HepG2 (cell line): ENCODE measurements at regions not wholly inside any gene's neighbourhood (a gene's known extent, or its start where the extent isn't known, plus 50 kb on each side); places are given as distances from the start of the nearest gene placed in this dataset.
A peak's percentile ranks its signal among the peaks of the same experiment; 100 is the strongest.

Source experiments
- ARNT2 ChIP-seq: sonication (generic); formaldehyde crosslinking; IDR thresholded peaks from 2 replicates; pipeline ENCODE4 v1.8.0; 2022; ENCODE audit warnings: mild to moderate bottlenecking, low read depth, missing genetic modification reagents, moderate library complexity
- ATF1 ChIP-seq: IDR thresholded peaks from 2 replicates; pipeline ENCODE4 v1.6.1; 2016; ENCODE audit warnings: mild to moderate bottlenecking, control low read depth
- ATM ChIP-seq: fragments of 450-650 bp; IDR thresholded peaks from 2 replicates; pipeline ENCODE4 v1.7.1; 2017; ENCODE audit warnings: mild to moderate bottlenecking, borderline replicate concordance
- ELF3 ChIP-seq: IDR thresholded peaks from 2 replicates; pipeline ENCODE4 v1.6.1; 2016; ENCODE audit warnings: missing genetic modification reagents, missing compliant biosample characterization
- FOSL2 ChIP-seq: sonication (generic); formaldehyde crosslinking; IDR thresholded peaks from 2 replicates; pipeline ENCODE4 v1.4.0; 2020; ENCODE audit warnings: missing genetic modification reagents
- FOXA3 ChIP-seq: IDR thresholded peaks from 2 replicates; pipeline ENCODE4 v1.6.1; 2016; ENCODE audit warnings: missing genetic modification reagents, missing compliant biosample characterization
- KDM1A ChIP-seq: IDR thresholded peaks from 2 replicates; pipeline ENCODE4 v1.6.1; 2016; ENCODE audit warnings: missing compliant biosample characterization
- RBFOX2 ChIP-seq: fragments of 200-400 bp; formaldehyde crosslinking; IDR thresholded peaks from 2 replicates; pipeline ENCODE4 v1.6.1; 2017; ENCODE audit warnings: low read depth, mild to moderate bottlenecking, low read length
- RCOR2 ChIP-seq: IDR thresholded peaks from 2 replicates; pipeline ENCODE4 v1.6.1; 2016; ENCODE audit warnings: missing biosample characterization, missing genetic modification reagents
- ZNF253 ChIP-seq: sonication (generic); formaldehyde crosslinking; IDR thresholded peaks from 2 replicates; pipeline ENCODE4 v1.8.0; 2022; ENCODE audit warnings: mild to moderate bottlenecking, missing genetic modification reagents, borderline replicate concordance
- ZNF333 ChIP-seq: sonication (generic); formaldehyde crosslinking; IDR thresholded peaks from 2 replicates; pipeline ENCODE4 v1.4.0; 2020; ENCODE audit warnings: mild to moderate bottlenecking, missing genetic modification reagents, borderline replicate concordance
- ZNF550 ChIP-seq: sonication (generic); formaldehyde crosslinking; IDR thresholded peaks from 2 replicates; pipeline ENCODE4 v1.4.0; 2020; ENCODE audit warnings: mild to moderate bottlenecking, missing genetic modification reagents, borderline replicate concordance
- TF ChIP-seq, protein P1 (sequence below): sonication (generic); formaldehyde crosslinking; IDR thresholded peaks from 2 replicates; pipeline ENCODE4 v1.5.0; 2020; ENCODE audit warnings: missing genetic modification reagents
- TF ChIP-seq, protein P2 (sequence below): sonication (generic); formaldehyde crosslinking; IDR thresholded peaks from one replicate; pipeline ENCODE4 v1.5.1; 2020; ENCODE audit warnings: mild to moderate bottlenecking, missing genetic modification reagents; ENCODE audit errors: not compliant biosample characterization
- TF ChIP-seq, protein P3 (sequence below): sonication (generic); formaldehyde crosslinking; IDR thresholded peaks from 2 replicates; pipeline ENCODE4 v1.4.0; 2020; ENCODE audit warnings: mild to moderate bottlenecking, low read depth, missing genetic modification reagents
- TF ChIP-seq, protein P4 (sequence below): IDR thresholded peaks from 2 replicates; pipeline ENCODE4 v1.6.1; 2016; ENCODE audit warnings: missing compliant biosample characterization, missing genetic modification reagents, borderline replicate concordance
- TF ChIP-seq, protein P5 (sequence below): sonication (generic); formaldehyde crosslinking; IDR thresholded peaks from 2 replicates; pipeline ENCODE4; 2020; ENCODE audit warnings: missing genetic modification reagents, mild to moderate bottlenecking, borderline replicate concordance

DNA sequence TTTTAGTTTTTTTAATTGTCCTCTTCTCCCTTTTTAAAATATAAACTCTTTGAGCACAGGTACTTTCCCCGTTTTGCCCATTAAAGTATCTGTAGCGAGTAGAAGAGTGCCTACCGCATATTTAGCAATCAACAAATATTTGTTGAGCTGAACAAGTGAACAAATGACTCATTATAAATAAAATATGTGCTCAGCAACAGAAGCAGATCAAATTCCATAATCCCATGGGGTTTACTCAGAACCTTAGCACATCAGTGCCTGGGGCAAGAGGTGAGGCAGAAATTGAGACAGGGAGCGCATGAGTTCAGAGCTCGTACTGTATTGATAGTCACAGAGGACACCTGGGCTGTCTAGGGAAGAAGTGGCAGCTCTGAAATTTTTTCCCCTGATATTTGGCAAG lies 161.0 kb downstream of the SEM1 start (continued):
- TF ChIP-seq ARNT2 (CRISPR knock-in tag) (no peak), KDM1A (CRISPR knock-in tag) (no peak), ZNF253 (CRISPR knock-in tag) (no peak), ELF3 (CRISPR knock-in tag) (0 out of 2 replicates have a peak, but pooled peaks have one; percentile 18), FOXA3 (CRISPR knock-in tag) (peak; percentile 72; the same call in 1 of the 2 replicates), ATM (no peak), ZNF550 (CRISPR knock-in tag) (no peak), RBFOX2 (no peak), RCOR2 (no peak), ZNF333 (CRISPR knock-in tag) (no peak), FOSL2 (peak; percentile 91), ATF1 (CRISPR knock-in tag) (no peak)
- TF ChIP-seq, protein P1, sequence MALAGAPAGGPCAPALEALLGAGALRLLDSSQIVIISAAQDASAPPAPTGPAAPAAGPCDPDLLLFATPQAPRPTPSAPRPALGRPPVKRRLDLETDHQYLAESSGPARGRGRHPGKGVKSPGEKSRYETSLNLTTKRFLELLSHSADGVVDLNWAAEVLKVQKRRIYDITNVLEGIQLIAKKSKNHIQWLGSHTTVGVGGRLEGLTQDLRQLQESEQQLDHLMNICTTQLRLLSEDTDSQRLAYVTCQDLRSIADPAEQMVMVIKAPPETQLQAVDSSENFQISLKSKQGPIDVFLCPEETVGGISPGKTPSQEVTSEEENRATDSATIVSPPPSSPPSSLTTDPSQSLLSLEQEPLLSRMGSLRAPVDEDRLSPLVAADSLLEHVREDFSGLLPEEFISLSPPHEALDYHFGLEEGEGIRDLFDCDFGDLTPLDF (CRISPR knock-in tag): no peak
- TF ChIP-seq, protein P2, sequence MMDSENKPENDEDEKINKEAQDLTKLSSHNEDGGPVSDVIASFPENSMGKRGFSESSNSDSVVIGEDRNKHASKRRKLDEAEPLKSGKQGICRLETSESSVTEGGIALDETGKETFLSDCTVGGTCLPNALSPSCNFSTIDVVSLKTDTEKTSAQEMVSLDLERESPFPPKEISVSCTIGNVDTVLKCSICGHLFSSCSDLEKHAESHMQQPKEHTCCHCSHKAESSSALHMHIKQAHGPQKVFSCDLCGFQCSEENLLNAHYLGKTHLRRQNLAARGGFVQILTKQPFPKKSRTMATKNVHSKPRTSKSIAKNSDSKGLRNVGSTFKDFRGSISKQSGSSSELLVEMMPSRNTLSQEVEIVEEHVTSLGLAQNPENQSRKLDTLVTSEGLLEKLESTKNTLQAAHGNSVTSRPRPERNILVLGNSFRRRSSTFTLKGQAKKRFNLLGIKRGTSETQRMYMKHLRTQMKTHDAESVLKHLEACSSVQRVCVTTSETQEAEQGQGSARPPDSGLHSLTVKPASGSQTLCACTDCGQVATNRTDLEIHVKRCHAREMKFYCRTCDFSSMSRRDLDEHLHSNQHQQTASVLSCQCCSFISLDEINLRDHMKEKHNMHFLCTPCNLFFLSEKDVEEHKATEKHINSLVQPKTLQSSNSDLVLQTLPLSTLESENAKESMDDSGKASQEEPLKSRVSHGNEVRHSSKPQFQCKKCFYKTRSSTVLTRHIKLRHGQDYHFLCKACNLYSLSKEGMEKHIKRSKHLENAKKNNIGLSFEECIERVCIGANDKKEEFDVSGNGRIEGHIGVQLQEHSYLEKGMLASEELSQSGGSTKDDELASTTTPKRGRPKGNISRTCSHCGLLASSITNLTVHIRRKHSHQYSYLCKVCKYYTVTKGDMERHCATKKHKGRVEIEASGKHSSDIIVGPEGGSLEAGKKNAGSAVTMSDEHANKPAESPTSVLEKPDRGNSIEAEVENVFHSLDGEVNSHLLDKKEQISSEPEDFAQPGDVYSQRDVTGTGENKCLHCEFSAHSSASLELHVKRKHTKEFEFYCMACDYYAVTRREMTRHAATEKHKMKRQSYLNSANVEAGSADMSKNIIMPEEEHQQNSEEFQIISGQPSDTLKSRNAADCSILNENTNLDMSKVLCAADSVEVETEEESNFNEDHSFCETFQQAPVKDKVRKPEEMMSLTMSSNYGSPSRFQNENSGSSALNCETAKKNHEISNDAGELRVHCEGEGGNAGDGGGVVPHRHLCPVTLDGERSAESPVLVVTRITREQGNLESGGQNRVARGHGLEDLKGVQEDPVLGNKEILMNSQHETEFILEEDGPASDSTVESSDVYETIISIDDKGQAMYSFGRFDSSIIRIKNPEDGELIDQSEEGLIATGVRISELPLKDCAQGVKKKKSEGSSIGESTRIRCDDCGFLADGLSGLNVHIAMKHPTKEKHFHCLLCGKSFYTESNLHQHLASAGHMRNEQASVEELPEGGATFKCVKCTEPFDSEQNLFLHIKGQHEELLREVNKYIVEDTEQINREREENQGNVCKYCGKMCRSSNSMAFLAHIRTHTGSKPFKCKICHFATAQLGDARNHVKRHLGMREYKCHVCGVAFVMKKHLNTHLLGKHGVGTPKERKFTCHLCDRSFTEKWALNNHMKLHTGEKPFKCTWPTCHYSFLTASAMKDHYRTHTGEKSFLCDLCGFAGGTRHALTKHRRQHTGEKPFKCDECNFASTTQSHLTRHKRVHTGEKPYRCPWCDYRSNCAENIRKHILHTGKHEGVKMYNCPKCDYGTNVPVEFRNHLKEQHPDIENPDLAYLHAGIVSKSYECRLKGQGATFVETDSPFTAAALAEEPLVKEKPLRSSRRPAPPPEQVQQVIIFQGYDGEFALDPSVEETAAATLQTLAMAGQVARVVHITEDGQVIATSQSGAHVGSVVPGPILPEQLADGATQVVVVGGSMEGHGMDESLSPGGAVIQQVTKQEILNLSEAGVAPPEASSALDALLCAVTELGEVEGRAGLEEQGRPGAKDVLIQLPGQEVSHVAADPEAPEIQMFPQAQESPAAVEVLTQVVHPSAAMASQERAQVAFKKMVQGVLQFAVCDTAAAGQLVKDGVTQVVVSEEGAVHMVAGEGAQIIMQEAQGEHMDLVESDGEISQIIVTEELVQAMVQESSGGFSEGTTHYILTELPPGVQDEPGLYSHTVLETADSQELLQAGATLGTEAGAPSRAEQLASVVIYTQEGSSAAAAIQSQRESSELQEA (CRISPR knock-in tag): no peak
- TF ChIP-seq, protein P3, sequence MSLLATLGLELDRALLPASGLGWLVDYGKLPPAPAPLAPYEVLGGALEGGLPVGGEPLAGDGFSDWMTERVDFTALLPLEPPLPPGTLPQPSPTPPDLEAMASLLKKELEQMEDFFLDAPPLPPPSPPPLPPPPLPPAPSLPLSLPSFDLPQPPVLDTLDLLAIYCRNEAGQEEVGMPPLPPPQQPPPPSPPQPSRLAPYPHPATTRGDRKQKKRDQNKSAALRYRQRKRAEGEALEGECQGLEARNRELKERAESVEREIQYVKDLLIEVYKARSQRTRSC: no peak
- TF ChIP-seq, protein P4, sequence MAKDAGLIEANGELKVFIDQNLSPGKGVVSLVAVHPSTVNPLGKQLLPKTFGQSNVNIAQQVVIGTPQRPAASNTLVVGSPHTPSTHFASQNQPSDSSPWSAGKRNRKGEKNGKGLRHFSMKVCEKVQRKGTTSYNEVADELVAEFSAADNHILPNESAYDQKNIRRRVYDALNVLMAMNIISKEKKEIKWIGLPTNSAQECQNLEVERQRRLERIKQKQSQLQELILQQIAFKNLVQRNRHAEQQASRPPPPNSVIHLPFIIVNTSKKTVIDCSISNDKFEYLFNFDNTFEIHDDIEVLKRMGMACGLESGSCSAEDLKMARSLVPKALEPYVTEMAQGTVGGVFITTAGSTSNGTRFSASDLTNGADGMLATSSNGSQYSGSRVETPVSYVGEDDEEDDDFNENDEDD (CRISPR knock-in tag): no peak
- TF ChIP-seq, protein P5, sequence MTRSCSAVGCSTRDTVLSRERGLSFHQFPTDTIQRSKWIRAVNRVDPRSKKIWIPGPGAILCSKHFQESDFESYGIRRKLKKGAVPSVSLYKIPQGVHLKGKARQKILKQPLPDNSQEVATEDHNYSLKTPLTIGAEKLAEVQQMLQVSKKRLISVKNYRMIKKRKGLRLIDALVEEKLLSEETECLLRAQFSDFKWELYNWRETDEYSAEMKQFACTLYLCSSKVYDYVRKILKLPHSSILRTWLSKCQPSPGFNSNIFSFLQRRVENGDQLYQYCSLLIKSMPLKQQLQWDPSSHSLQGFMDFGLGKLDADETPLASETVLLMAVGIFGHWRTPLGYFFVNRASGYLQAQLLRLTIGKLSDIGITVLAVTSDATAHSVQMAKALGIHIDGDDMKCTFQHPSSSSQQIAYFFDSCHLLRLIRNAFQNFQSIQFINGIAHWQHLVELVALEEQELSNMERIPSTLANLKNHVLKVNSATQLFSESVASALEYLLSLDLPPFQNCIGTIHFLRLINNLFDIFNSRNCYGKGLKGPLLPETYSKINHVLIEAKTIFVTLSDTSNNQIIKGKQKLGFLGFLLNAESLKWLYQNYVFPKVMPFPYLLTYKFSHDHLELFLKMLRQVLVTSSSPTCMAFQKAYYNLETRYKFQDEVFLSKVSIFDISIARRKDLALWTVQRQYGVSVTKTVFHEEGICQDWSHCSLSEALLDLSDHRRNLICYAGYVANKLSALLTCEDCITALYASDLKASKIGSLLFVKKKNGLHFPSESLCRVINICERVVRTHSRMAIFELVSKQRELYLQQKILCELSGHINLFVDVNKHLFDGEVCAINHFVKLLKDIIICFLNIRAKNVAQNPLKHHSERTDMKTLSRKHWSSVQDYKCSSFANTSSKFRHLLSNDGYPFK: no peak
